ENCODE measurements at regions not wholly inside any gene's neighbourhood (a gene's known extent, or its start where the extent isn't known, plus 50 kb on each side); places are given as distances from the start of the nearest gene placed in this dataset.

GRCh38 chr4:57378766-57379165, 268.6 kb upstream of the IGFBP7 start:
- Histone ChIP-seq H3K27me3 (ENCODE audit: control insufficient read depth, insufficient read depth, low read length) (no peaks in the 10 kb centered on the region), H3K27ac (ENCODE audit: low read length) (no peak overlapping the region), H3K4me3 (ENCODE audit: low read length) (no peak overlapping the region), H3K4me1 (ENCODE audit: control insufficient read depth, insufficient read depth, low read length) (no peaks in the 10 kb centered on the region), H3K9me3 (ENCODE audit: control insufficient read depth, insufficient read depth, low read length) (no peaks in the 10 kb centered on the region), H3K36me3 (ENCODE audit: control insufficient read depth, insufficient read depth, low read length) (no peaks in the 10 kb centered on the region)
- intact Hi-C loops (cut with micrococcal nuclease): no loop called here
- DNase-seq (no peak), ATAC-seq (no peak)
- H3K27ac Mint-ChIP-seq: no peak overlapping the region
- peaks cover 2 to 10% of the 10 kb centered on the region in 2 donors for H3K27me3 Mint-ChIP-seq (ENCODE audit: low read depth in 2 of 2)
- H3K4me3 Mint-ChIP-seq: no peak overlapping the region
- H3K4me1 Mint-ChIP-seq: no peaks in the 10 kb centered on the region
- H3K36me3 Mint-ChIP-seq: no peaks in the 10 kb centered on the region
- TF ChIP-seq, protein P1, sequence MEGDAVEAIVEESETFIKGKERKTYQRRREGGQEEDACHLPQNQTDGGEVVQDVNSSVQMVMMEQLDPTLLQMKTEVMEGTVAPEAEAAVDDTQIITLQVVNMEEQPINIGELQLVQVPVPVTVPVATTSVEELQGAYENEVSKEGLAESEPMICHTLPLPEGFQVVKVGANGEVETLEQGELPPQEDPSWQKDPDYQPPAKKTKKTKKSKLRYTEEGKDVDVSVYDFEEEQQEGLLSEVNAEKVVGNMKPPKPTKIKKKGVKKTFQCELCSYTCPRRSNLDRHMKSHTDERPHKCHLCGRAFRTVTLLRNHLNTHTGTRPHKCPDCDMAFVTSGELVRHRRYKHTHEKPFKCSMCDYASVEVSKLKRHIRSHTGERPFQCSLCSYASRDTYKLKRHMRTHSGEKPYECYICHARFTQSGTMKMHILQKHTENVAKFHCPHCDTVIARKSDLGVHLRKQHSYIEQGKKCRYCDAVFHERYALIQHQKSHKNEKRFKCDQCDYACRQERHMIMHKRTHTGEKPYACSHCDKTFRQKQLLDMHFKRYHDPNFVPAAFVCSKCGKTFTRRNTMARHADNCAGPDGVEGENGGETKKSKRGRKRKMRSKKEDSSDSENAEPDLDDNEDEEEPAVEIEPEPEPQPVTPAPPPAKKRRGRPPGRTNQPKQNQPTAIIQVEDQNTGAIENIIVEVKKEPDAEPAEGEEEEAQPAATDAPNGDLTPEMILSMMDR (IDR thresholded peaks at IDR 0.05): no peak
- 84% methylated on average over 3 of the region's 3 CpGs for WGBS (ENCODE audit: insufficient coverage)
- H3K9me3 Mint-ChIP-seq: peaks cover 0 to 2% of the 10 kb centered on the region in 2 donors

- no peaks in the 10 kb centered on the region for H3K36me3 Mint-ChIP-seq
- H3K27me3 Mint-ChIP-seq (ENCODE audit: low read depth in 2 of 2): peaks cover 0 to 22% of the 10 kb centered on the region in 2 donors
- WGBS (ENCODE audit: insufficient coverage): 78% methylated on average over 1 of the region's 1 CpG
- H3K9me3 Mint-ChIP-seq: peaks cover 0 to 2% of the 10 kb centered on the region in 2 donors
- ATAC-seq (no peak), DNase-seq (no peak)
- Histone ChIP-seq H3K9me3 (ENCODE audit: control insufficient read depth, insufficient read depth, low read length) (no peaks in the 10 kb centered on the region), H3K27me3 (ENCODE audit: control insufficient read depth, insufficient read depth, low read length) (no peaks in the 10 kb centered on the region), H3K4me3 (ENCODE audit: low read length) (no peak overlapping the region), H3K36me3 (ENCODE audit: control insufficient read depth, insufficient read depth, low read length) (no peaks in the 10 kb centered on the region), H3K27ac (ENCODE audit: low read length) (no peak overlapping the region), H3K4me1 (ENCODE audit: control insufficient read depth, insufficient read depth, low read length) (no peaks in the 10 kb centered on the region)
- intact Hi-C loops (cut with micrococcal nuclease): no loop called here
- H3K27ac Mint-ChIP-seq: no peak overlapping the region
- no peak overlapping the region for H3K4me3 Mint-ChIP-seq
- TF ChIP-seq, protein P1 (IDR thresholded peaks at IDR 0.05): no peak
- no peaks in the 10 kb centered on the region for H3K4me1 Mint-ChIP-seq
Measured at GRCh38 chr4:57374866-57375595, 264.8 kb upstream of the IGFBP7 start.

DNA sequence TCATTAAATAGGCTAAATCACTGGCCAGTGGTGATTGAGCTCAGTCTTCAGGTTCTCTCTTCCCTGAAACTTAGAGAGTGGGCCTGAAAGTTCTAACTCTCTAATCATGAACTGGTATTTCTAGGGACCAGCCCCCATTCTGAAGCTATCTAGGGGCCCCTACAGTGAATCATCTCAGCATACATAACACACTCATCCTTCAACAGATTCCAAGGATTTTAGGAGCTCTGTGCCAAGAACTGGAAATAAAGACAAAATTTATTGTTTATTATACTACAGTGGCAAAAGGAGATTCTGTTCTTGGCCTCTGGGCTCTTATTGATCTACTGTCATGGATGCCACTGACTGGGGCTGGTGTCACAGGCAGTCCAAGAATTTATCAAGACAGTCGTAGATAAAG, 263.8 kb upstream of the IGFBP7 start:
- no peaks in the 10 kb centered on the region for H3K36me3 Mint-ChIP-seq
- Histone ChIP-seq H3K27ac (ENCODE audit: low read length) (no peak overlapping the region), H3K4me3 (ENCODE audit: low read length) (no peak overlapping the region), H3K4me1 (ENCODE audit: control insufficient read depth, insufficient read depth, low read length) (no peaks in the 10 kb centered on the region), H3K36me3 (ENCODE audit: control insufficient read depth, insufficient read depth, low read length) (no peaks in the 10 kb centered on the region), H3K9me3 (ENCODE audit: control insufficient read depth, insufficient read depth, low read length) (no peaks in the 10 kb centered on the region), H3K27me3 (ENCODE audit: control insufficient read depth, insufficient read depth, low read length) (no peaks in the 10 kb centered on the region)
- 90% methylated on average over 1 of the region's 1 CpG for WGBS (ENCODE audit: insufficient coverage)
- no peak overlapping the region for H3K4me3 Mint-ChIP-seq
- DNase-seq (no peak), ATAC-seq (no peak)
- no peak overlapping the region for H3K27ac Mint-ChIP-seq
- TF ChIP-seq, protein P1 (IDR thresholded peaks at IDR 0.05): no peak
- intact Hi-C loops (cut with micrococcal nuclease): no loop called here
- no peaks in the 10 kb centered on the region for H3K9me3 Mint-ChIP-seq
- H3K27me3 Mint-ChIP-seq (ENCODE audit: low read depth in 2 of 2): peaks cover 0 to 22% of the 10 kb centered on the region in 2 donors
- no peaks in the 10 kb centered on the region for H3K4me1 Mint-ChIP-seq

- no peak overlapping the region for H3K4me3 ChIP-seq (ENCODE audit: low read length)
- H3K4me3 Mint-ChIP-seq: no peak overlapping the region
Measured at GRCh38 chr4:57371671-57372070, 261.5 kb upstream of the IGFBP7 start.

More at GRCh38 chr4:57371671-57372070, 261.5 kb upstream of the IGFBP7 start:
- H3K9me3 Mint-ChIP-seq: no peaks in the 10 kb centered on the region
- H3K27ac Mint-ChIP-seq: no peak overlapping the region
- Histone ChIP-seq H3K9me3 (ENCODE audit: control insufficient read depth, insufficient read depth, low read length) (no peaks in the 10 kb centered on the region), H3K27ac (ENCODE audit: low read length) (no peak overlapping the region), H3K4me1 (ENCODE audit: control insufficient read depth, insufficient read depth, low read length) (no peaks in the 10 kb centered on the region), H3K36me3 (ENCODE audit: control insufficient read depth, insufficient read depth, low read length) (no peaks in the 10 kb centered on the region), H3K27me3 (ENCODE audit: control insufficient read depth, insufficient read depth, low read length) (no peaks in the 10 kb centered on the region)
- H3K27me3 Mint-ChIP-seq (ENCODE audit: low read depth in 2 of 2): peaks cover 0 to 25% of the 10 kb centered on the region in 2 donors
- H3K4me1 Mint-ChIP-seq: no peaks in the 10 kb centered on the region
- WGBS (ENCODE audit: insufficient coverage): 96% methylated on average over 4 of the region's 4 CpGs
- intact Hi-C loops (cut with micrococcal nuclease): no loop called here
- no peaks in the 10 kb centered on the region for H3K36me3 Mint-ChIP-seq
- no peak for ATAC-seq
- TF ChIP-seq, protein P1 (IDR thresholded peaks at IDR 0.05): no peak
- DNase-seq: no peak

Data from natural killer cell (primary cell).